GM21447 (cell line): ENCODE measurements at regions not wholly inside any gene's neighbourhood (a gene's known extent, or its start where the extent isn't known, plus 50 kb on each side); places are given as distances from the start of the nearest gene placed in this dataset.

Source experiments
- ATAC-seq: cut with Tn5 transposase; IDR thresholded peaks from one replicate; pipeline ENCODE4 v1.9.1; 2021; ENCODE audit not compliant: unreplicated experiment

GRCh38 chr5:126094991-126095390 lies 328.2 kb upstream of the GRAMD2B start:
- ATAC-seq, result no peak

- ATAC-seq, result no peak
These were observed 326.7 kb upstream of the GRAMD2B start for GRCh38 chr5:126096442-126097006.

- ATAC-seq, result no peak
These were observed 325.3 kb upstream of the GRAMD2B start for GRCh38 chr5:126097876-126098275.

- no peak for ATAC-seq
These were observed 324.7 kb upstream of the GRAMD2B start for GRCh38 chr5:126098330-126099017.

- ATAC-seq, result no peak
These were observed 324.1 kb upstream of the GRAMD2B start for GRCh38 chr5:126099077-126099476.

GRCh38 chr5:126100767-126101166 lies 322.4 kb upstream of the GRAMD2B start:
- ATAC-seq, result no peak

- ATAC-seq, result no peak
These were observed 321.3 kb upstream of the GRAMD2B start for GRCh38 chr5:126101901-126102300.

- no peak for ATAC-seq
These were observed 320.2 kb upstream of the GRAMD2B start for GRCh38 chr5:126103050-126103449.

- no peak for ATAC-seq
These were observed 319.3 kb upstream of the GRAMD2B start for GRCh38 chr5:126103868-126104267.

- ATAC-seq, result no peak
These were observed 318.9 kb upstream of the GRAMD2B start for GRCh38 chr5:126104341-126104740.

GRCh38 chr5:126104951-126105350 lies 318.3 kb upstream of the GRAMD2B start:
- no peak for ATAC-seq

- no peak for ATAC-seq
These were observed 317.2 kb upstream of the GRAMD2B start for GRCh38 chr5:126106029-126106428.

GRCh38 chr5:126107381-126107780 lies 315.8 kb upstream of the GRAMD2B start:
- no peak for ATAC-seq

- no peak for ATAC-seq
These were observed 314.7 kb upstream of the GRAMD2B start for GRCh38 chr5:126108470-126108869.

- ATAC-seq, result no peak
These were observed 308.1 kb upstream of the GRAMD2B start for GRCh38 chr5:126115059-126115629.

- no peak for ATAC-seq
These were observed 306.2 kb upstream of the GRAMD2B start for GRCh38 chr5:126117044-126117443.

- ATAC-seq, result no peak
These were observed 303.2 kb upstream of the GRAMD2B start for GRCh38 chr5:126119887-126120442.

GRCh38 chr5:126120939-126121338 lies 302.3 kb upstream of the GRAMD2B start:
- no peak for ATAC-seq

GRCh38 chr5:126122942-126123341 lies 300.3 kb upstream of the GRAMD2B start:
- ATAC-seq, result no peak

GRCh38 chr5:126124706-126125345 lies 298.4 kb upstream of the GRAMD2B start:
- no peak for ATAC-seq

- no peak for ATAC-seq
These were observed 297.8 kb upstream of the GRAMD2B start for GRCh38 chr5:126125407-126125806.

GRCh38 chr5:126126574-126126973 lies 296.6 kb upstream of the GRAMD2B start:
- ATAC-seq, result no peak
